ENCODE measurements at regions not wholly inside any gene's neighbourhood (a gene's known extent, or its start where the extent isn't known, plus 50 kb on each side); places are given as distances from the start of the nearest gene placed in this dataset.

DNA sequence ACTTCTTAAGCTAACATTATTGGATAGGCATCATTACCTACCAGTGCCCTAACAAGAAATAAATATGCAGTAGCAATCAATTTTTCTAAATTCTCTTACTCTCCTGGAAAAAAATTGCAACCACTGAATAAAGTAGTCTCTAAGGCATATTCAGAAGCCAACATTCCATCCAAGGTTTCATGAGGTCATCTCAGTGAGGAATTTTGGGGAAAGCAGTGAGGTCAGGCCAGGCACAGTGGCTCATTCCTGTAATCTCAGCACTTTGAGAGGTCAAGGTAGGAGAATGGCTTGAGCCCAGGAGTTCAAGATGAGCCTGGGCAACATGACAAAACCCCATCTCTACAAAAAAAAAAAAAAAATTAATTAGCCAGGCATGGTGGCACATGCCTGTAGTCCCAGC lies 75.9 kb upstream of the GHITM start:
- TF ChIP-seq, protein P1, sequence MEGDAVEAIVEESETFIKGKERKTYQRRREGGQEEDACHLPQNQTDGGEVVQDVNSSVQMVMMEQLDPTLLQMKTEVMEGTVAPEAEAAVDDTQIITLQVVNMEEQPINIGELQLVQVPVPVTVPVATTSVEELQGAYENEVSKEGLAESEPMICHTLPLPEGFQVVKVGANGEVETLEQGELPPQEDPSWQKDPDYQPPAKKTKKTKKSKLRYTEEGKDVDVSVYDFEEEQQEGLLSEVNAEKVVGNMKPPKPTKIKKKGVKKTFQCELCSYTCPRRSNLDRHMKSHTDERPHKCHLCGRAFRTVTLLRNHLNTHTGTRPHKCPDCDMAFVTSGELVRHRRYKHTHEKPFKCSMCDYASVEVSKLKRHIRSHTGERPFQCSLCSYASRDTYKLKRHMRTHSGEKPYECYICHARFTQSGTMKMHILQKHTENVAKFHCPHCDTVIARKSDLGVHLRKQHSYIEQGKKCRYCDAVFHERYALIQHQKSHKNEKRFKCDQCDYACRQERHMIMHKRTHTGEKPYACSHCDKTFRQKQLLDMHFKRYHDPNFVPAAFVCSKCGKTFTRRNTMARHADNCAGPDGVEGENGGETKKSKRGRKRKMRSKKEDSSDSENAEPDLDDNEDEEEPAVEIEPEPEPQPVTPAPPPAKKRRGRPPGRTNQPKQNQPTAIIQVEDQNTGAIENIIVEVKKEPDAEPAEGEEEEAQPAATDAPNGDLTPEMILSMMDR (IDR thresholded peaks at IDR 0.05; ENCODE audit: low read depth, low read length) = no peak
- H3K27me3 ChIP-seq = no peaks in the 10 kb centered on the region
- H3K9me3 ChIP-seq = no peaks in the 10 kb centered on the region
- H3K4me3 ChIP-seq (ENCODE audit: low read depth, low read length) = no peak overlapping the region
- DNase-seq = no peak
- H3K36me3 ChIP-seq = no peaks in the 10 kb centered on the region
- no peaks in the 10 kb centered on the region for H3K4me1 ChIP-seq

DNA sequence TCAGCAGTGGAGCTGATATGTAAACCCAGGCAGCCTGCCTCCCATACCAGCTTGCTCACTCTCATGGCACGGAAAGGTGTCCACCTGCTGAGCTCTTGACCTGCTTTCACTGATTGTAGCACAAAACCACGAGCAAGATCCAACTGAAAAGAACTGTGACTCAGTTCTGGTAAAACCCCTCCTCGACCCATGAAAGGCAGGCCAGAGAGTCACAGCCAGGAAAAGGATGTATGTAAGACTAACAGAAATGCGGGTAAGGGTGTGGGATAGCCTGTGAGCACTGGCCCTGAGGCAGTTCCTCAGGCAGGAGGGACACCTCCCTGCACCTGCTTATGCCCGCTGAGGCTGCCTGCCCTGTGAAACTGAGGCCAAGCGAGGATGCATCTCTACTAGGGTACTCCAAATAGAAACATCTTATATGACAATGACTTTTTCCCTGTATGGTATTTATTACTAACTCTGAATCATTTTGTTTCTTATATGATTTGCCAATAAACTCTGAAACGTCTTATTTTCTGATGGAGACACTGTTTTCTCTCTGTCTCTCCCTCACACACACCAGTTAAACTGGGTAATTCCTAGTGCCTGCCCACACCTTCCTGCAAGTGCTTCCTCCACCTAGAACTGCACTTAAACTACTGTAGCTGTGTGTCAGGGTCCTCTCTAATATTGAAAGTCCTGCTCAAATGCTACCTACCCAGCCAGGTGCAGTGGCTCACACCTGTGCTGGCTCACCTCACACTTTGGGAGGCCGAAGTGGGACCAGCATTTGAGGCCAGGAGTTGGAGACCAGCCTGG lies 73.3 kb upstream of the GHITM start:
- no peaks in the 10 kb centered on the region for H3K9me3 ChIP-seq
- TF ChIP-seq, protein P1 (IDR thresholded peaks at IDR 0.05; ENCODE audit: low read depth, low read length) = no peak
- no peaks in the 10 kb centered on the region for H3K36me3 ChIP-seq
- H3K4me3 ChIP-seq (ENCODE audit: low read depth, low read length) = no peak overlapping the region
- no peaks in the 10 kb centered on the region for H3K27me3 ChIP-seq
- no peaks in the 10 kb centered on the region for H3K4me1 ChIP-seq
- DNase-seq = no peak

GRCh38 chr10:84074521-84074920 lies 64.8 kb upstream of the GHITM start:
- Histone ChIP-seq H3K36me3 (no peaks in the 10 kb centered on the region), H3K4me1 (no peaks in the 10 kb centered on the region), H3K4me3 (ENCODE audit: low read depth, low read length) (no peak overlapping the region), H3K27me3 (no peaks in the 10 kb centered on the region), H3K9me3 (no peaks in the 10 kb centered on the region)
- no peak for DNase-seq
- TF ChIP-seq, protein P1 (IDR thresholded peaks at IDR 0.05; ENCODE audit: low read depth, low read length) = no peak

GRCh38 chr10:84075226-84076046 lies 63.9 kb upstream of the GHITM start:
- Histone ChIP-seq H3K27me3 (no peaks in the 10 kb centered on the region), H3K4me1 (no peaks in the 10 kb centered on the region), H3K9me3 (no peaks in the 10 kb centered on the region), H3K4me3 (ENCODE audit: low read depth, low read length) (no peak overlapping the region), H3K36me3 (no peaks in the 10 kb centered on the region)
- DNase-seq = no peak
- TF ChIP-seq, protein P1 (IDR thresholded peaks at IDR 0.05; ENCODE audit: low read depth, low read length) = no peak

- Histone ChIP-seq H3K9me3 (no peaks in the 10 kb centered on the region), H3K27me3 (no peaks in the 10 kb centered on the region), H3K4me1 (no peaks in the 10 kb centered on the region), H3K36me3 (no peaks in the 10 kb centered on the region), H3K4me3 (ENCODE audit: low read depth, low read length) (no peak overlapping the region)
- TF ChIP-seq, protein P1 (IDR thresholded peaks at IDR 0.05; ENCODE audit: low read depth, low read length) = no peak
- DNase-seq = no peak
Observed at GRCh38 chr10:84076047-84076388, 63.3 kb upstream of the GHITM start.

Data from BE2C (cell line).